Kidney epithelial cell (primary cell): ENCODE measurements at regions not wholly inside any gene's neighbourhood (a gene's known extent, or its start where the extent isn't known, plus 50 kb on each side); places are given as distances from the start of the nearest gene placed in this dataset.

Experiments used
- DNase-seq: peaks from one replicate; pipeline ENCODE4 v3.0.0-alpha.2; 2010; ENCODE audit warnings: low read depth
- H3K27me3 ChIP-seq: 2 replicates; pipeline ENCODE4 v1.6.0; 2011; ENCODE audit warnings: low read length; ENCODE audit not compliant: control insufficient read depth, insufficient read depth
- H3K36me3 ChIP-seq: 2 replicates; pipeline ENCODE4 v1.5.1; 2011; ENCODE audit warnings: low read length; ENCODE audit not compliant: control insufficient read depth, insufficient read depth
- H3K4me3 ChIP-seq: 2 replicates; pipeline ENCODE4 v1.5.1; 2011; ENCODE audit warnings: low read depth, mild to moderate bottlenecking, control low read depth, low read length
- CTCF ChIP-seq: IDR thresholded peaks from 2 replicates; pipeline ENCODE4 v1.5.1; 2011; ENCODE audit warnings: mild to moderate bottlenecking, moderate library complexity, low read length, control low read depth, inconsistent platforms; ENCODE audit not compliant: insufficient read depth, poor library complexity, severe bottlenecking

GRCh38 chr4:54484383-54484782 is 173.4 kb upstream of the KIT start:
- TF ChIP-seq CTCF, result no peak
- DNase-seq, result no peak
- Histone ChIP-seq H3K27me3 (no peaks in the 10 kb centered on the region), H3K36me3 (no peaks in the 10 kb centered on the region), H3K4me3 (no peak overlapping the region)

GRCh38 chr4:54487491-54487890 is 170.3 kb upstream of the KIT start:
- no peak for DNase-seq
- H3K36me3 ChIP-seq, result no peaks in the 10 kb centered on the region
- TF ChIP-seq CTCF, result no peak
- H3K4me3 ChIP-seq, result no peak overlapping the region
- no peaks in the 10 kb centered on the region for H3K27me3 ChIP-seq

DNA sequence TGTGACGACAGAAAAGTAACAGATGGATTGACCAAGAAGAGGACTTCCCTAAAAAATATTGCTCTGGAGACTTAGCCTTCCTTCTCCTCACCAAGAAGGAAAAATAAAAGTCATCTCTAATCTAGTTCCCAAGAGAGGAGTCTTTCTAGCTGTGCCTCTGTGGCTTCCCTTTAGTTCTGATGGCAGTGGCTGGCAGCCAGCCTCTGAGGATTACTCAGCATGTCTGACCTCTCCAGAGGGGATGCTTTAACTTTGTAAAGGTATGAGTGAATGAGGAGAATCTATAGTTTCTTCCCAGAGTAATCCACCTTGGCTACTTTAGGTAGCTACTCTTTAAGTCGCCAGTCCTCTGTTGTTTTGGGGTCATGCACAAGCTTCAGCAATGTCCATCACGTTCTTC is 163.9 kb upstream of the KIT start:
- Histone ChIP-seq H3K27me3 (no peaks in the 10 kb centered on the region), H3K4me3 (no peak overlapping the region), H3K36me3 (no peaks in the 10 kb centered on the region)
- TF ChIP-seq CTCF, result no peak
- no peak for DNase-seq

GRCh38 chr4:54495091-54495490 is 162.7 kb upstream of the KIT start:
- no peaks in the 10 kb centered on the region for H3K27me3 ChIP-seq
- H3K36me3 ChIP-seq, result no peaks in the 10 kb centered on the region
- no peak overlapping the region for H3K4me3 ChIP-seq
- DNase-seq, result no peak
- no peak for TF ChIP-seq CTCF

DNA sequence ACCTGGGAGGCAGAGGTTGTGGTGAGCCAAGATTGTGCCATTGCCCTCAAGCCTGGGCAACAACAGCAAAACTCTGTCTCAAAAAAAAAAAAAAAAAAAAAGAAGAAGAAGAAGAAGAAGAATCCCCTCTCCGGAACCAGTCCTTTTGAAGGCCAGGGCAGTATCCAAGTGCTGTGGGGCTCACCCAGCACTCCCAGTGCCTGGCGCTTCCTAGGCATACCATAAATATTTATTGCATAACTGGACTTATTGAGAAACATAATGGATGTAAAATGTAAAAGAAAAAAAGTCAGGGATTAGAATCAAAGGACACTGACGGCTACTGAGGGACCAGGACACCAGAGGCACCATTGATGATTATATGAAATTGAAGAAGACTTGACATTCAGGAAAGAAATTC is 162.1 kb upstream of the KIT start:
- Histone ChIP-seq H3K36me3 (no peaks in the 10 kb centered on the region), H3K27me3 (no peaks in the 10 kb centered on the region), H3K4me3 (no peak overlapping the region)
- no peak for TF ChIP-seq CTCF
- DNase-seq, result no peak

GRCh38 chr4:54496412-54496811 is 161.3 kb upstream of the KIT start:
- no peak for DNase-seq
- H3K27me3 ChIP-seq, result no peaks in the 10 kb centered on the region
- TF ChIP-seq CTCF, result no peak

More at GRCh38 chr4:54496412-54496811, 161.3 kb upstream of the KIT start:
- no peak overlapping the region for H3K4me3 ChIP-seq
- H3K36me3 ChIP-seq, result no peaks in the 10 kb centered on the region
